Vagina (tissue), 2 donors: ENCODE measurements at regions not wholly inside any gene's neighbourhood (a gene's known extent, or its start where the extent isn't known, plus 50 kb on each side); places are given as distances from the start of the nearest gene placed in this dataset.

Experiments
- CTCF ChIP-seq, 3 experiments: fragments of 450-650 bp in 2 of 3; fragments of 200-600 bp in 1 of 3; sonication (generic) in 1 of 3; IDR thresholded peaks; one replicate each; pipeline ENCODE4 v1.5.1; 2017 to 2019; ENCODE audit warnings: antibody characterized with exemption in 3 of 3, mild to moderate bottlenecking in 2 of 3, moderate library complexity in 2 of 3
- POLR2A ChIP-seq, 2 donors: fragments of 450-650 bp; IDR thresholded peaks; one replicate each; pipeline ENCODE4 v1.6.1; 2017; ENCODE audit warnings: antibody characterized with exemption in 2 of 2, mild to moderate bottlenecking in 2 of 2, moderate library complexity in 2 of 2
- POLR2AphosphoS5 ChIP-seq, 2 donors: sonication (generic); formaldehyde crosslinking; IDR thresholded peaks; one replicate each; pipeline ENCODE4 v1.9.0; 2017; ENCODE audit warnings: antibody characterized with exemption in 2 of 2, mild to moderate bottlenecking in 2 of 2, low read depth in 1 of 2; ENCODE audit not compliant: insufficient read depth in 1 of 2

- TF ChIP-seq POLR2AphosphoS5 (IDR thresholded peaks at IDR 0.05; ENCODE audit: insufficient read depth in 1 of 2, low read depth in 1 of 2) = no peak
- TF ChIP-seq CTCF (IDR thresholded peaks at IDR 0.05) = no peak
- no peak for TF ChIP-seq POLR2A (IDR thresholded peaks at IDR 0.05)
These were observed 123.4 kb upstream of the IFNE start for GRCh38 chr9:21605489-21605931.
